Panc1 (cell line): ENCODE measurements at regions not wholly inside any gene's neighbourhood (a gene's known extent, or its start where the extent isn't known, plus 50 kb on each side); places are given as distances from the start of the nearest gene placed in this dataset.
"Not testable (repeated sequence)": the region's sequence is repeated elsewhere in the genome, so short reads cannot be mapped to it uniquely, and the experiment has no call there.

ENCODE experiments used
- POLR2AphosphoS5 ChIP-seq: IDR thresholded peaks from 2 replicates; pipeline ENCODE4 v1.6.1; 2012; ENCODE audit warnings: mild to moderate bottlenecking, low read depth, low read length, moderate library complexity
- TF ChIP-seq, protein P1 (sequence below): fragments of 450-650 bp; IDR thresholded peaks from 2 replicates; pipeline ENCODE4 v1.5.1; 2017; ENCODE audit warnings: mild to moderate bottlenecking

DNA sequence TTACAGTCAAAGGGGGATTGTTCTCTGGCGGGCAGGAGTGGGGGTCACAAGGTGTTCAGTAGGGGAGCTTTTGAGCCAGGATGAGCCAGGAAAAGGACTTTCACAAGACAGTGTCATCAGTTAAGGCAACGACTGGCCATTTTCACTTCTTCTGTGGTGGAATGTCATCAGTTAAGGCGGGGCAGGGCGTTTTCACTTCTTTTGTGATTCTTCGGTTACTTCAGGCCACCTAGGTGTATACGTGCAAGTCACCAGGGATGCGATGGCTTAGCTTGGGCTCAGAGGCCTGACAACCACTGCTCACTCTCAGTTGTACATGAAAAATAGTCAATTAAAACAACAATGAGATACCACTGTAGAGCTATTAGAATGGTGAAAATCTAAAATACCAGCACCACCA lies 281.2 kb downstream of the INSIG2 start:
- TF ChIP-seq POLR2AphosphoS5, result not testable (repeated sequence)
- TF ChIP-seq, protein P1, sequence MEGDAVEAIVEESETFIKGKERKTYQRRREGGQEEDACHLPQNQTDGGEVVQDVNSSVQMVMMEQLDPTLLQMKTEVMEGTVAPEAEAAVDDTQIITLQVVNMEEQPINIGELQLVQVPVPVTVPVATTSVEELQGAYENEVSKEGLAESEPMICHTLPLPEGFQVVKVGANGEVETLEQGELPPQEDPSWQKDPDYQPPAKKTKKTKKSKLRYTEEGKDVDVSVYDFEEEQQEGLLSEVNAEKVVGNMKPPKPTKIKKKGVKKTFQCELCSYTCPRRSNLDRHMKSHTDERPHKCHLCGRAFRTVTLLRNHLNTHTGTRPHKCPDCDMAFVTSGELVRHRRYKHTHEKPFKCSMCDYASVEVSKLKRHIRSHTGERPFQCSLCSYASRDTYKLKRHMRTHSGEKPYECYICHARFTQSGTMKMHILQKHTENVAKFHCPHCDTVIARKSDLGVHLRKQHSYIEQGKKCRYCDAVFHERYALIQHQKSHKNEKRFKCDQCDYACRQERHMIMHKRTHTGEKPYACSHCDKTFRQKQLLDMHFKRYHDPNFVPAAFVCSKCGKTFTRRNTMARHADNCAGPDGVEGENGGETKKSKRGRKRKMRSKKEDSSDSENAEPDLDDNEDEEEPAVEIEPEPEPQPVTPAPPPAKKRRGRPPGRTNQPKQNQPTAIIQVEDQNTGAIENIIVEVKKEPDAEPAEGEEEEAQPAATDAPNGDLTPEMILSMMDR, result not testable (repeated sequence)
